Chondrocyte (in vitro differentiated cells): ENCODE measurements at regions not wholly inside any gene's neighbourhood (a gene's known extent, or its start where the extent isn't known, plus 50 kb on each side); places are given as distances from the start of the nearest gene placed in this dataset.

Experiments used
- DNase-seq: peaks from one replicate; pipeline ENCODE4 v3.0.0; 2021; ENCODE audit warnings: mixed read lengths, low spot score
- H3K27ac Mint-ChIP-seq: one replicate; pipeline ENCODE4 v1.8.0; 2021; ENCODE audit warnings: mild to moderate bottlenecking, moderate library complexity, mixed read lengths; ENCODE audit not compliant: unreplicated experiment
- H3K27me3 Mint-ChIP-seq: 2 replicates; pipeline ENCODE4 v1.8.0; 2021; ENCODE audit warnings: low read depth, mixed read lengths
- H3K36me3 Mint-ChIP-seq: 2 replicates; pipeline ENCODE4 v1.8.0; 2021; ENCODE audit warnings: low read depth, mixed read lengths
- H3K4me1 Mint-ChIP-seq: 2 replicates; pipeline ENCODE4 v1.8.0; 2021; ENCODE audit warnings: low read depth, mild to moderate bottlenecking, mixed read lengths
- H3K4me3 Mint-ChIP-seq: one replicate; pipeline ENCODE4 v1.8.0; 2021; ENCODE audit warnings: mild to moderate bottlenecking, moderate library complexity, mixed read lengths; ENCODE audit not compliant: unreplicated experiment
- H3K9me3 Mint-ChIP-seq: 2 replicates; pipeline ENCODE4 v1.8.0; 2021; ENCODE audit warnings: low read depth, mixed read lengths
- TF ChIP-seq, protein P1 (sequence below): fragments of 200-600 bp; sonication (generic); IDR thresholded peaks from 2 replicates; pipeline ENCODE4 v1.5.0; 2021; ENCODE audit warnings: antibody characterized with exemption, mild to moderate bottlenecking, moderate library complexity

DNA sequence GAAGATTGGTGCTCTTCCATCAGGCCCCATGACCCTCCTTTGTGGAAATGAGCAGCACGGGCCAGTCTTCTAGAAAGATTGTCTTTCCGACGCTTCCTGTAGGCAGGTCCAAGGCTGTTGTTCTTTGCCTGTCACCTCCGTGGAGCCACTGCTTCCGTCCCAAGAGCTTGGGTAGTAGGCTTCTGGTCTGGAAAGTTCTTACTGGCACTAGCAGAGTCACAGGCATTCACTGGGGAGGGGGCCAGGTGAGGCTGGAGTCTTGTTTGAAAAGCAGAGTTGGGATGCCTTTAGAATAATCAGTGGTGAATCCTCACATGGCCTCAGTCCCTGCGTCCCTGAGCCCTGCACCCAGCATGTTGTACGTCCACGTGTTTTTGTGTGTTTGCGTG is 76.2 kb upstream of the ADPGK start:
- no peaks in the 10 kb centered on the region for H3K4me1 Mint-ChIP-seq
- H3K27me3 Mint-ChIP-seq, result peaks cover 20% of the 10 kb centered on the region
- DNase-seq, result no peak
- H3K27ac Mint-ChIP-seq, result no peak overlapping the region
- peaks cover 3% of the 10 kb centered on the region for H3K36me3 Mint-ChIP-seq
- no peaks in the 10 kb centered on the region for H3K9me3 Mint-ChIP-seq
- no peak overlapping the region for H3K4me3 Mint-ChIP-seq
- TF ChIP-seq, protein P1, sequence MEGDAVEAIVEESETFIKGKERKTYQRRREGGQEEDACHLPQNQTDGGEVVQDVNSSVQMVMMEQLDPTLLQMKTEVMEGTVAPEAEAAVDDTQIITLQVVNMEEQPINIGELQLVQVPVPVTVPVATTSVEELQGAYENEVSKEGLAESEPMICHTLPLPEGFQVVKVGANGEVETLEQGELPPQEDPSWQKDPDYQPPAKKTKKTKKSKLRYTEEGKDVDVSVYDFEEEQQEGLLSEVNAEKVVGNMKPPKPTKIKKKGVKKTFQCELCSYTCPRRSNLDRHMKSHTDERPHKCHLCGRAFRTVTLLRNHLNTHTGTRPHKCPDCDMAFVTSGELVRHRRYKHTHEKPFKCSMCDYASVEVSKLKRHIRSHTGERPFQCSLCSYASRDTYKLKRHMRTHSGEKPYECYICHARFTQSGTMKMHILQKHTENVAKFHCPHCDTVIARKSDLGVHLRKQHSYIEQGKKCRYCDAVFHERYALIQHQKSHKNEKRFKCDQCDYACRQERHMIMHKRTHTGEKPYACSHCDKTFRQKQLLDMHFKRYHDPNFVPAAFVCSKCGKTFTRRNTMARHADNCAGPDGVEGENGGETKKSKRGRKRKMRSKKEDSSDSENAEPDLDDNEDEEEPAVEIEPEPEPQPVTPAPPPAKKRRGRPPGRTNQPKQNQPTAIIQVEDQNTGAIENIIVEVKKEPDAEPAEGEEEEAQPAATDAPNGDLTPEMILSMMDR, result no peak

DNA sequence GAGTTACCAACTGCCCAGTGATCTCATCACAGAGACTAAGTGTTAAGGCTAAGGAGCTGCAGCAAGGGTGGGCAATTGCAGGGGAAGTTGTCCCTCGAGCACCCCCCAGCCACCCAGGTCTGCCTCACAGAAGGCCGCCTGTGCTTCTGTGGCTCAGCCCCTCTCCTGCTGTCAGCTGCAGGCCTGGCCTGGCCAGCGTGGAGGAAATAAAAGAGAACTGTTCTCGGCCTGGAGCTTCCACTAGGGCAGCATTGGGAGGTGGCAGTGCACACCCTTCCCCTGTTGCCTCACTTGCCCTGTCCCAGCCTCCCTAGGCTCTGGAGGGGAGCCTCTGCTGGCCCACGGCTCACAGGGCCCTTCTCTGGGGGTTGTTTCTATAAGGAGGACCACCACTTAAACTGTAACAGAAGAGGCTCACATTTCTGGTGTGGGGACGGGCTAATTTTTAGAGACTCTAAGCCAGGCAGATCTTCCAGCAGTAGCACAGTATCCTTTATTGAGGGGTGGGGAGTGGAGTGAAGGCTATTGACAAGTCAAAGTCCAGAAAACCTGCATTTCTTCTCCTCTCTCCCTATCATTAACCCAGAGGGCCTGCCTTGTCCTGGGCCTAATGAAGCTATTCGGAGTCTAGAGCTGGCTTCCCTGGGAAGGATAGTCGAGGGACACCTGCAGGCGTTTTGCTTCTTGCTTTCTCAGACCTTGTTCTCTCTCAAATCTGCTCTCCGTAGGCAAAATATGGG is 75.6 kb upstream of the ADPGK start:
- Mint-ChIP-seq H3K27me3 (peaks cover 20% of the 10 kb centered on the region), H3K36me3 (peaks cover 3% of the 10 kb centered on the region), H3K9me3 (no peaks in the 10 kb centered on the region), H3K4me1 (no peaks in the 10 kb centered on the region), H3K27ac (no peak overlapping the region), H3K4me3 (no peak overlapping the region)
- TF ChIP-seq, protein P1, result no peak
- no peak for DNase-seq

DNA sequence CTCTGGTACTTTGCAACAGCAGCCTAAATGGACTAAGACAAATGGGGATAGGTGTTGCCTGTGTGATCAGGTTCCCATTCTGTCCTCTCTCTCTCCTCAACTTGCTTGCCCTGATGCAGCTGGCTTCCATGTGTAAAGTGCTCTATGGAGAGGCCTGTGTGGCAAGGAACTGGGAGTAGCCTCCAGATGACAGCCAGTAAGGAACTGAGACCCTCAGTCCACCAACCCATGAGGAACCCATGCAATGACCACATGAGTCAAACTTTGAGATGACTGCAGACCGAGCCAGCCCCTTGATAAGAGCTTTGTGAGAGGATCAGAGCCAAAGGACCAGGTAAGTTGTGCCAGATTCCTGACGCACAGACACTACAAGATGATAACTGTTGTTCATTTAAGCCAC is 74.6 kb upstream of the ADPGK start:
- Mint-ChIP-seq H3K27ac (no peak overlapping the region), H3K4me3 (no peak overlapping the region), H3K4me1 (peaks cover 3% of the 10 kb centered on the region), H3K27me3 (peaks cover 26% of the 10 kb centered on the region), H3K9me3 (no peaks in the 10 kb centered on the region), H3K36me3 (peaks cover 7% of the 10 kb centered on the region)
- DNase-seq, result no peak
- TF ChIP-seq, protein P1, result no peak

DNA sequence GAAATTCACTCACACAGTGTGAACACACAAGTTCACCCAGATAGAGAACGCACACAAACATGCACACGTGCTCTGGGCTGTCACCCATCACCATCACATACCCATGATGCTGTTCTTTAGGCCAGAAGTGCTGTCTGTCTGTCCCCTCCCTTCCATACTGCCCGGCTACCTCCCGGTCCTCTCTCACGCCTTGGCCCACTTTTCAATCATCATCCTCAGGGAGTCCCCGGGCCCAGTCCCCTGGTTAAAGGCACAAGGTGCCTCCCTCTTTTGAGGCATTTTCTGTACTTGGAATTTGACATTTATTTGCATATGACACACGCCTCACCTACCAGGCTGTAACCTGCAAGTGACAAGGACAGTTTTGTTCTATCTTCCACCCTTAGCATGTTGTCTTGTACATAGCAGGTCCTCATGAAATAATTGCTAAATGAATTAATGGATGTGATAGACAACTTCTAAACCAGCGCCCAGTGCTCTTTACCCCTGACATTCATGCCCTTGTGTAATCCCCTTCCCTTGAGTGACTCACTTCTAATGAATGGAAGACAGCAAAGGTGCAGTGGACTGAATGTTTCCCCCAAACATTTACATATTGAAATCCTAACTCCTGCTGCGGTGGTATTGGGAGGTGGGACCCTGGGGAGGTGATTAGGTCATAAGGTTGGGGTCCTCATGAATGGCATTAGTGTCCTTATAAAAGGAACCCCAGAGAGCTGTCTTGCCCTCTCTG is 73.9 kb upstream of the ADPGK start:
- H3K9me3 Mint-ChIP-seq, result no peaks in the 10 kb centered on the region
- H3K27me3 Mint-ChIP-seq, result peaks cover 26% of the 10 kb centered on the region
- DNase-seq, result no peak
- peaks cover 5% of the 10 kb centered on the region for H3K36me3 Mint-ChIP-seq
- TF ChIP-seq, protein P1, result no peak
- H3K4me3 Mint-ChIP-seq, result no peak overlapping the region
- peaks cover 6% of the 10 kb centered on the region for H3K4me1 Mint-ChIP-seq
- H3K27ac Mint-ChIP-seq, result no peak overlapping the region

DNA sequence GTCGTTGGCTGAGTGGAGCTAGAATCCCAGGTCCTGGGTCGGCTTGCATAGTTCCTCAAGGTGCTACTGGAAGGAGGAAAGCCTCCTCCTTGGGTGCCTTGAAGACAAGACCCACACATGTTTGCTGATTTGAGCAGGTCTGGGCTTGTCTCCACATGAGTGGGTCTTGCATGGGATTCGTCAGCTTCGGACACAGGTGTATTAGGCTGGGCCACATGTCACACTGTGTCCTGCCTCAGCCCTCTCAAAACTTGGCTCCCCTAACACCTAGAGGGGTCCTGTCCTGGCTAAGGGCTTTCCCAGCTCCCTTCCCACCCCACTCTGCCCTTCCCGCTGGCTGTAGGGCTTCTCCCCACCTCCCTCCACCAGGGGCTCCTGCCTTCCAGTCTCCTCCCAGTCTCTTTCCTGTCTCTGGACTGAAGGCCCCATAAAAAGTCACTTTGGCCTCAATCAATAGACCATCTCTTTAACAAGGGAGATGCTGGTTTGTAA is 73.0 kb upstream of the ADPGK start:
- no peak overlapping the region for H3K27ac Mint-ChIP-seq
- peaks cover 5% of the 10 kb centered on the region for H3K36me3 Mint-ChIP-seq
- TF ChIP-seq, protein P1, result no peak
- H3K9me3 Mint-ChIP-seq, result no peaks in the 10 kb centered on the region
- peaks cover 11% of the 10 kb centered on the region for H3K4me1 Mint-ChIP-seq
- DNase-seq, result no peak
- H3K4me3 Mint-ChIP-seq, result no peak overlapping the region
- peaks cover 21% of the 10 kb centered on the region for H3K27me3 Mint-ChIP-seq
